ENCODE measurements at regions not wholly inside any gene's neighbourhood (a gene's known extent, or its start where the extent isn't known, plus 50 kb on each side); places are given as distances from the start of the nearest gene placed in this dataset.

DNA sequence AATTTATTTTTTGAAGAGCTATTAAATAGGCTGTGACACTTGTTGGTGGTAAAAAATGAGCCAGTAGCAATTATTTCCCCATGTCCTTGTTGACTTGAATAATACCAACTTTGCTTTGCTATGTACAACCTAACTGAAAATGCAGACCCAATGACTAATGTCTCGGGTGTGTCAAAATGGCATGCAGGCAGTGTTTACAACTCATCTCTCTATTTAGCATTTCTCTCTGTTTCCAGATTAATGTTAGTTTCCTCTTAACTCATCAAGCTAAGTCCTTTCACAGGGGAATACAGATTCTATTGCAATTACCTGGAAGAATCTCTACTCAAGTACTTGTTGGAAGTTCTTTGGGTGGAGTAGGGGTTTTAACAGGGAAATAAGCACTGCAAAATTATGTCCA, 504.4 kb downstream of the BCKDHB start:
- TF ChIP-seq, protein P1, sequence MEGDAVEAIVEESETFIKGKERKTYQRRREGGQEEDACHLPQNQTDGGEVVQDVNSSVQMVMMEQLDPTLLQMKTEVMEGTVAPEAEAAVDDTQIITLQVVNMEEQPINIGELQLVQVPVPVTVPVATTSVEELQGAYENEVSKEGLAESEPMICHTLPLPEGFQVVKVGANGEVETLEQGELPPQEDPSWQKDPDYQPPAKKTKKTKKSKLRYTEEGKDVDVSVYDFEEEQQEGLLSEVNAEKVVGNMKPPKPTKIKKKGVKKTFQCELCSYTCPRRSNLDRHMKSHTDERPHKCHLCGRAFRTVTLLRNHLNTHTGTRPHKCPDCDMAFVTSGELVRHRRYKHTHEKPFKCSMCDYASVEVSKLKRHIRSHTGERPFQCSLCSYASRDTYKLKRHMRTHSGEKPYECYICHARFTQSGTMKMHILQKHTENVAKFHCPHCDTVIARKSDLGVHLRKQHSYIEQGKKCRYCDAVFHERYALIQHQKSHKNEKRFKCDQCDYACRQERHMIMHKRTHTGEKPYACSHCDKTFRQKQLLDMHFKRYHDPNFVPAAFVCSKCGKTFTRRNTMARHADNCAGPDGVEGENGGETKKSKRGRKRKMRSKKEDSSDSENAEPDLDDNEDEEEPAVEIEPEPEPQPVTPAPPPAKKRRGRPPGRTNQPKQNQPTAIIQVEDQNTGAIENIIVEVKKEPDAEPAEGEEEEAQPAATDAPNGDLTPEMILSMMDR (IDR thresholded peaks at IDR 0.05; ENCODE audit: poor library complexity): no peak
- no peak for TF ChIP-seq EZH2 (IDR thresholded peaks at IDR 0.05; ENCODE audit: borderline replicate concordance)

All from hepatocyte (in vitro differentiated cells).